IPS-NIHi7 (cell line): ENCODE measurements at regions not wholly inside any gene's neighbourhood (a gene's known extent, or its start where the extent isn't known, plus 50 kb on each side); places are given as distances from the start of the nearest gene placed in this dataset.
A peak's percentile ranks its signal among the peaks of the same experiment; 100 is the strongest.

ENCODE experiments used
- DNase-seq: peaks from one replicate; pipeline ENCODE4 v3.0.0; 2012; ENCODE audit warnings: mixed read lengths; ENCODE audit errors: extremely low spot score

- DNase-seq = no peak
Observed at GRCh38 chr19:31402529-31403316, 53.5 kb upstream of the TSHZ3 start.

- no peak for DNase-seq
Observed at GRCh38 chr19:31406106-31406505, 56.9 kb upstream of the TSHZ3 start.

DNA sequence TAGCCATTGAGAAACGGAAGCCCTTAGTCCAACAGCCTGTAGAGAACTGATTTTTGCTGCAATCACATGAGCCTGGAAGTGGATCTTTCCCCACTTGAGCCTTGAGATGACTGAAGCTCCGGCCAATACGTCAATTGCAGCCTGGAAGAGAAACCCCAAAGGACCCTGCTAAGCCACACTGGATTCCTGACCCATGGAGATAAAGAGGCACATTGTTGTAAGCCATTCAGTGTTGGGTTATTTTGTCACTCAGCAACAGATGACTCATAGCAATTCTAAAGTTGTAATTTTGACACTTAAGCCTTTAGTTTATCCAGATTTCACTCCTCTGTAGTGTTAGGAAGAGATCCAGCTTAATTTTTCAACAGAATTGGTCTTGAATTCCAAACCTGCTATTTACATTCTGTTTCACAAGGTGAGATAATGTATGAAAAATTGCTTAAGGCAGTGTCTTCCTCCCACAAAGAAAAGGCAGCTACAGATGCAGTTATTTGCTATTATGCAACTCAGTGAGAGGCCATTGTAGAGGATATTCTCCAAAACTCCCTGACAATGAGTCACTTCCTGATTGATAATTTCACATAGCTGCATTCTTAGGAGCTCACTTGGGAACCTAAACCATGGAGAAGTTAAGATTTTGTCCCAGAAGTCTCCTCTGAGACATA is 59.4 kb upstream of the TSHZ3 start:
- DNase-seq = no peak

GRCh38 chr19:31413353-31413752 is 64.1 kb upstream of the TSHZ3 start:
- DNase-seq = no peak

DNA sequence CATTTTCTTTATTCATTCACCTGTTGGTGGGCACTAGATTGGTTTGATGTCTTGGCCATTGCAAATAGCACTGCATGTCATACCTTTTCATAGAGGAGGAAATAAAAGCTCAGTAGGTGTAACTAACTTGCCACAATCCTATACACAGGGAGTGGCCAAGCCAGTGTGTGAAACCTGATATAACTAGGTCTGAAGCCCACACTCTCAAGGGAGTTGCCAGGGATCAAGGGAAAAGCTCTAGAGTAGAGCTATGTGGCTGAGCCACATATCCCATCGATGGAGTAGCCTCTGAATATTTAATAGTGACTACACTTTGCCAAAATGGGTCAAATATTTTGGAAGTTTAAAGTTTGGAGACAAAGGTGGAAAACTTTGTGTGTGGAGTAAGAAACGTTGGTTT is 66.1 kb upstream of the TSHZ3 start:
- no peak for DNase-seq

DNA sequence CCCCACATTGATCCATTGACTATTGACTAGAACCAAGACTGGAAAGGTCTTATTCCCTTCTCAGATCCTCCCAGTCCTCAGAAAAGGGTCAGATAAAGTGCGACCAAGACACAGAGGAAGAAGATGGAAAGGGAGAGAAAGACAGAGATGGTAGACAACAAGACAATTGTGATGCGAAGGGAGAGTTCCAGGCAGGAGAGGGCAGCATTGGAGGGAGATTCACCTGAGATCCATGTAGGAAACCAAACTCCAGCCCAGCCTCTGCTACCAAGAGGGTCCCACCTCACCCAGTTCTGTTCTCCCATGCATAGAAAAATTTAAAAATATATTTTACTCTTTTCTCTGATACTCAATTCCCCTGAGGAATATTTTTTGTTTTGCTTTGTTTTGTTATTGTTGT is 67.3 kb upstream of the TSHZ3 start:
- DNase-seq = no peak

DNA sequence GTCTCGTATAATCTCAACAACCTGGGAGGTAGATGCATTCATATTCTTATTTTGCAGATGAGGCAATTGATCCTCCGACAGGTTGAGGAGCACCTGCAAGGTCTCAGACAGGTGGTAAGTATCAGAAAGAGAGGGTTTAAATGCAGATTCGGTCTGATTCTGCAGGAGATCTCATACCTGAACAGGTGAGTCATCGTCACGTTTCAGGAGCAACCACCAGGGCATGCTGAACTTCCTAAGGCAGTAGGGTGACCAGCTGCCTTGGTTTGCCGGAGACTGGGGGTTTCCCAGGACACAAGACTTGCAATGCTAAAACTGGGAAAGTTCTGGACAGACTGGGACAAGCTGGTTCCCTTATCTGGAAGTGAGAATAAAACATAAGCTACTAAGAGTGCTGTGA is 68.8 kb upstream of the TSHZ3 start:
- DNase-seq = peak; percentile 53

- DNase-seq = peak; percentile 68
Observed at GRCh38 chr19:31418692-31419430, 69.6 kb upstream of the TSHZ3 start.

- no peak for DNase-seq
Observed at GRCh38 chr19:31419871-31420445, 70.7 kb upstream of the TSHZ3 start.

DNA sequence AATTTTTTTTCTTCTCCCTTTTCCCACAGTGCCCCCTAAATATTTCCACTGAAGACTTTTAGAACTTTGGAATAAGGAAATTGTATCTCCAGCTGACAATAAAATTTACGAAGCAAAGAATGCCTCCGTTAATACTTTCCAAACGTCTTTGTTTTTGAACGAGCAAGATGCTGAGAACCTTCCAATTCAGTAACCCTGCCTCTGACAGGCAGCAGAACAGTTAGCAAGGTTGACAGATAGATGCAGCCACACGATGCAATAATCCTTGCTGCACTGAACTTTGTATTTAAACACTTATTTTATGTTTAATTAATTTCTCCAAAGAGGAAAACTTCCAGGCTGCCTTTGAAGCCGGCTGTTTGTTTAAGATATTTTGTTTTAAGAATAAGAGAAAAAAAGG is 71.8 kb upstream of the TSHZ3 start:
- DNase-seq = no peak

- DNase-seq = no peak
Observed at GRCh38 chr19:31421856-31422255, 72.6 kb upstream of the TSHZ3 start.

GRCh38 chr19:31423896-31424295 is 74.7 kb upstream of the TSHZ3 start:
- no peak for DNase-seq

DNA sequence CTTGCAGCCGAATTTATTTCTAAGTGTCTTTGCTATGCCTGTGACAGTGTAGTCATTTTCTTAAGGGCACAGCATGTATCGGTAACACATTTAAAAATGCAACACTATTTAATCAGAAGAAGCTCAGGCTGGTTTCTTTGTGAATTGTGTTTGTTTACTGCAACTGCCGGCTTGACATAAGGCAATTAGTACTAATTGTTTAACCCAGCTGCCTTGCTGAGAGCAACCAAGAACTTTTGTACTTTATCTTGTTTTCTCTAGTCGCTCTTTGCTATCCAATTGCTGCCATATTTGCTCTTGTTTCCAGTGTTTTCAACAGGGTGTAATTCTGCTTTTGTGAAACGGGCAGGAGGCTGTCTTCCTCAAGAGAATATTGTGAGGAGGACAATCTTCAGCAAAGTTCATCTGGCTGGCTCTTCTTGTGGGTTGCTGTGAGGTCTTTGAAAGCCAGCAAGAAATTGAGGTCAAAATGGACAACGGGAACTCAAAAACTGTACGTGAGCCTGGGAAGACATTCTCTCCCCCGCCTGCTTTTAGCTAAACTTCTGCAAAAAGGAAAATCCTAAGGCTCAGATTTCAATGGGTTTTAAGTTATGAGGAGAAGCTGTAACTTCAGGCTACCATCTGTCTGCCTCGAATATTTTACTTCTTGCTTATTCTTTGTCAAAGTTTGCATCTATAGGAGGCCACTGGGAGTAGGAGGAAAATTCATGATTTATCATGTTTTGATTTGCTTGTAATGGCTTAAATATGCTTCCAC is 75.8 kb upstream of the TSHZ3 start:
- no peak for DNase-seq

- DNase-seq = no peak
Observed at GRCh38 chr19:31427857-31428256, 78.6 kb upstream of the TSHZ3 start.

DNA sequence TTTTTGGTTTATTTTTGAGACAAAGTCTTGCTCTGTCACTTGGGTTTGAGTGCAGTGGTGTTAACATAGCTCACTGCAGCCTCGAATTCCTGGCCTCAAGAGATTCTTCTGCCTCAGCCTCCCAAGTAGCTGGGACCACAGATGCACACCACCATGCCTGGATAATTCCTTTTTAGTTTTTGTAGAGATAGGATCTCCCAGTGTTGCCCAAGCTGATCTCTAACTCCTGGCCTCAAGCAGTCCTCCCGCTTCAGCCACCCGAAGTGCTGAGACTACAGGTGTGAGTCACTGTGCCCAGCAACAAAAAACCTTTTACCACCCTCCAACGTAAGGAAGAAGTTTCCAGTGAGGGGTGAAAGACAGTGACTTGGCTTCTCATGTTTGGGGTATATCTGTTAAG is 81.1 kb upstream of the TSHZ3 start:
- no peak for DNase-seq

DNA sequence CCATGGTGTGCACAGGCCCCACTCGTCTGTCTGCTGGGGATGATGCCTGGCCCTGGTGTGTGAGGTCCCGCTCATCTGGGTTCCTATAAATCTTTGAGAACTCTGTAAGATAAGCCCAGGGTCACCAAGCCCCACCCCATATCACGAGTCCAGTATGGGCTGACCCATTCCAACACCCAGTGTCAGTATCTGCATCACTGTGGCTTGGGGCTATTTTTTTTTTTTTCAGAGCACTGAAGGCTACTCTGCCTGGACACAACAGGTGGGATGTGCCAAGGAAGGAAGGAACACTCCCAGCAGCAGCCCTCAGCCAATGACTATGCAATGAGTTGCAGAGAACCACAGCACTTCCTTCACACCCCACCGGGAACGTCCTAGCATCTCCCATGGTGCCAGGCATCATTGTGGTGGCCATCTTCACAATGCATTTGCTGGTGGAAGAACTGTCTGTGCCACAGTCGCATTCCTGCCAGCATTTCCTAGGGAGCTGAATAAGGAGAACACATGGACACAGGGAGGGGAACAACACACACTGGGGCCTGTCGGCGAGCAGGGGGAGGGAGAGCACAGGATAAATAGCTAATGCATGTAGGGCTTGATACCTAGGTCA is 83.1 kb upstream of the TSHZ3 start:
- no peak for DNase-seq

DNA sequence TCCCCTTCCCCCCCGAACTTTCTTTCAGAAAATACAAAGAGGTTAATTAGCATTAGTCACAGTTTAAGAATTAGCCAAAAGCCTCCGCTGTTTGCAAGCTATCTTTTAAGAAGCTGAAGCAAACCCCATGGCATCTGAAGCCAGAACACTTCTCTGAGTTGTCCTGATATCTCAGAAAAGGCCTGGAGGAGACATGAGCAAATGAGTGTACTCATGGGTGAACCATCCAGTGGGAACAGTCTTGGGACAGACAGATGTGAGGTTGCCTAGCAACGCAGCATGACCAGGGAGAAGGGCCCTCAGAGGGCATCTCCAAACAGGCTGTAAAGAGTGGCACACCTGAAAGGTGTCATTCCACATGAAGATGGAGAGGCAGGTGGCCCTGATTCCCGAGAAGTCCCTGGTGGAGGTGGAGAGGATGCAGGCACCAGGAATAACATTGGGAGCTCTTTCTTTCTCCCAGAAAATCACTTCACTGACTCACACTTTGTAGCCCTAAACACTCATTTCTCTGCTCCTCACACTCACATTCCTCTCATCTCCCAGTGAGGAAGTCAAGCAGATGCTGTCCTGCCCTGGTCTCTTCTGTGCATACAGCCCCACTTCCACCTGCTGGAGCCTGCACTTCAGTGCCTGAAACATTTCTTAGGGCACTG is 87.0 kb upstream of the TSHZ3 start:
- no peak for DNase-seq

GRCh38 chr19:31438401-31439269 is 89.4 kb upstream of the TSHZ3 start:
- no peak for DNase-seq

- DNase-seq = no peak
Observed at GRCh38 chr19:31439270-31439573, 90.0 kb upstream of the TSHZ3 start.

GRCh38 chr19:31444931-31445330 is 95.7 kb upstream of the TSHZ3 start:
- DNase-seq = no peak
